ENCODE measurements at regions not wholly inside any gene's neighbourhood (a gene's known extent, or its start where the extent isn't known, plus 50 kb on each side); places are given as distances from the start of the nearest gene placed in this dataset.

GRCh38 chr2:209358992-209359391, 64.9 kb upstream of the MAP2 start (continued):
- TF ChIP-seq ZBTB33 (IDR thresholded peaks at IDR 0.05) = no peak
- TF ChIP-seq HNF4G (IDR thresholded peaks at IDR 0.05) = no peak
- TF ChIP-seq SP1 (IDR thresholded peaks at IDR 0.05) = no peak
- TF ChIP-seq TAF1 (conservative IDR thresholded peaks at IDR 0.05) = no peak
- TF ChIP-seq FOXA1 (IDR thresholded peaks at IDR 0.05) = no peak
- TF ChIP-seq EGR1 (IDR thresholded peaks at IDR 0.05; ENCODE audit: low read depth in 2 of 2) = no peak

- Histone ChIP-seq H3K36me3 (ENCODE audit: control insufficient read depth in 4 of 4, insufficient read depth in 3 of 4, low read depth in 1 of 4, low read length in 3 of 4) (no peaks in the 10 kb centered on the region), H3K4me3 (ENCODE audit: low read depth in 1 of 3, low read length in 3 of 3) (no peak overlapping the region), H3K27ac (ENCODE audit: low read depth in 1 of 2, low read length in 2 of 2) (no peak overlapping the region), H3K27me3 (ENCODE audit: control insufficient read depth in 4 of 4, insufficient read depth in 4 of 4, low read length in 3 of 4) (peaks cover 0 to 2% (median 0%) of the 10 kb centered on the region in 4 donors), H3K9ac (ENCODE audit: low read depth in 1 of 2, low read length in 2 of 2) (no peak overlapping the region), H3K9me3 (ENCODE audit: control insufficient read depth in 4 of 4, low read length in 3 of 4) (no peaks in the 10 kb centered on the region), H3K4me1 (ENCODE audit: control insufficient read depth in 4 of 4, insufficient read depth in 4 of 4, low read length in 3 of 4) (no peaks in the 10 kb centered on the region)
- DNase-seq (ENCODE audit: low spot score) = no peak
- WGBS = 88% methylated on average over 1 of the region's 1 CpG
- TF ChIP-seq REST (IDR thresholded peaks at IDR 0.05) = no peak
- no peak for TF ChIP-seq GABPA (IDR thresholded peaks at IDR 0.05 in 1 of 2, conservative IDR thresholded peaks at IDR 0.05 in 1 of 2)
- TF ChIP-seq MAX (IDR thresholded peaks at IDR 0.05) = no peak
- TF ChIP-seq JUND (IDR thresholded peaks at IDR 0.05) = no peak
- TF ChIP-seq RXRA (IDR thresholded peaks at IDR 0.05) = no peak
- TF ChIP-seq SP1 (IDR thresholded peaks at IDR 0.05) = no peak
- no peak for TF ChIP-seq ATF3 (IDR thresholded peaks at IDR 0.05)
- no peak for TF ChIP-seq FOXA2 (IDR thresholded peaks at IDR 0.05)
- TF ChIP-seq ZBTB33 (IDR thresholded peaks at IDR 0.05) = no peak
- TF ChIP-seq YY1 (IDR thresholded peaks at IDR 0.05) = no peak
- no peak for TF ChIP-seq HNF4G (IDR thresholded peaks at IDR 0.05)
- no peak for TF ChIP-seq CTCF (IDR thresholded peaks at IDR 0.05; ENCODE audit: low read depth, low read length, missing input control)
- TF ChIP-seq NR2F2 (IDR thresholded peaks at IDR 0.05) = no peak
- no peak for TF ChIP-seq EGR1 (IDR thresholded peaks at IDR 0.05; ENCODE audit: low read depth in 2 of 2)
- TF ChIP-seq FOXA1 (IDR thresholded peaks at IDR 0.05) = no peak
- no peak for TF ChIP-seq HNF4A (conservative IDR thresholded peaks at IDR 0.05)
- no peak for TF ChIP-seq RAD21 (IDR thresholded peaks at IDR 0.05)
Observed at GRCh38 chr2:209367075-209367747, 56.6 kb upstream of the MAP2 start.
